Kidney epithelial cell (primary cell): ENCODE measurements at regions not wholly inside any gene's neighbourhood (a gene's known extent, or its start where the extent isn't known, plus 50 kb on each side); places are given as distances from the start of the nearest gene placed in this dataset.

Experiments used
- DNase-seq: peaks from one replicate; pipeline ENCODE4 v3.0.0-alpha.2; 2010; ENCODE audit warnings: low read depth
- H3K27me3 ChIP-seq: 2 replicates; pipeline ENCODE4 v1.6.0; 2011; ENCODE audit warnings: low read length; ENCODE audit not compliant: control insufficient read depth, insufficient read depth
- H3K36me3 ChIP-seq: 2 replicates; pipeline ENCODE4 v1.5.1; 2011; ENCODE audit warnings: low read length; ENCODE audit not compliant: control insufficient read depth, insufficient read depth
- H3K4me3 ChIP-seq: 2 replicates; pipeline ENCODE4 v1.5.1; 2011; ENCODE audit warnings: low read depth, mild to moderate bottlenecking, control low read depth, low read length
- CTCF ChIP-seq: IDR thresholded peaks from 2 replicates; pipeline ENCODE4 v1.5.1; 2011; ENCODE audit warnings: mild to moderate bottlenecking, moderate library complexity, low read length, control low read depth, inconsistent platforms; ENCODE audit not compliant: insufficient read depth, poor library complexity, severe bottlenecking

GRCh38 chr7:85708221-85708620 is 521.4 kb upstream of the SEMA3D start:
- no peaks in the 10 kb centered on the region for H3K27me3 ChIP-seq
- H3K4me3 ChIP-seq: no peak overlapping the region
- H3K36me3 ChIP-seq: no peaks in the 10 kb centered on the region
- no peak for TF ChIP-seq CTCF
- DNase-seq: no peak

GRCh38 chr7:85705076-85705475 is 518.2 kb upstream of the SEMA3D start:
- DNase-seq: no peak
- no peak for TF ChIP-seq CTCF
- no peak overlapping the region for H3K4me3 ChIP-seq

GRCh38 chr7:85703251-85704010 is 516.6 kb upstream of the SEMA3D start:
- no peak for TF ChIP-seq CTCF
- no peak for DNase-seq
- Histone ChIP-seq H3K36me3 (no peaks in the 10 kb centered on the region), H3K4me3 (no peak overlapping the region), H3K27me3 (no peaks in the 10 kb centered on the region)

More at GRCh38 chr7:85705076-85705475, 518.2 kb upstream of the SEMA3D start:
- H3K27me3 ChIP-seq: no peaks in the 10 kb centered on the region
- H3K36me3 ChIP-seq: no peaks in the 10 kb centered on the region

GRCh38 chr7:85702348-85702747 is 515.5 kb upstream of the SEMA3D start:
- no peaks in the 10 kb centered on the region for H3K36me3 ChIP-seq
- H3K4me3 ChIP-seq: no peak overlapping the region
- TF ChIP-seq CTCF: no peak
- H3K27me3 ChIP-seq: no peaks in the 10 kb centered on the region
- no peak for DNase-seq

- DNase-seq: no peak
- no peaks in the 10 kb centered on the region for H3K36me3 ChIP-seq
- H3K27me3 ChIP-seq: no peaks in the 10 kb centered on the region
- no peak overlapping the region for H3K4me3 ChIP-seq
- no peak for TF ChIP-seq CTCF
These were observed 512.6 kb upstream of the SEMA3D start for GRCh38 chr7:85699482-85699881.

- no peak for TF ChIP-seq CTCF
- no peaks in the 10 kb centered on the region for H3K36me3 ChIP-seq
- H3K27me3 ChIP-seq: no peaks in the 10 kb centered on the region
- no peak overlapping the region for H3K4me3 ChIP-seq
- no peak for DNase-seq
These were observed 508.7 kb upstream of the SEMA3D start for GRCh38 chr7:85695533-85695932.
